ENCODE measurements at regions not wholly inside any gene's neighbourhood (a gene's known extent, or its start where the extent isn't known, plus 50 kb on each side); places are given as distances from the start of the nearest gene placed in this dataset.

- no peak for DNase-seq
These were observed 123.8 kb upstream of the TJP1 start for GRCh38 chr15:29945943-29946596.

GRCh38 chr15:29944925-29945324, 122.7 kb upstream of the TJP1 start:
- DNase-seq, result no peak

GRCh38 chr15:29942548-29942947, 120.3 kb upstream of the TJP1 start:
- no peak for DNase-seq

- DNase-seq, result no peak
These were observed 119.9 kb upstream of the TJP1 start for GRCh38 chr15:29942143-29942542.

GRCh38 chr15:29939404-29939803, 117.1 kb upstream of the TJP1 start:
- no peak for DNase-seq

- DNase-seq, result no peak
These were observed 116.4 kb upstream of the TJP1 start for GRCh38 chr15:29938361-29939335.

- DNase-seq, result no peak
These were observed 115.7 kb upstream of the TJP1 start for GRCh38 chr15:29937956-29938355.

- DNase-seq, result no peak
These were observed 114.2 kb upstream of the TJP1 start for GRCh38 chr15:29936353-29937049.

GRCh38 chr15:29935296-29936004, 113.2 kb upstream of the TJP1 start:
- DNase-seq, result no peak

GRCh38 chr15:29934251-29934650, 112.0 kb upstream of the TJP1 start:
- DNase-seq, result no peak

GRCh38 chr15:29933042-29933803, 111.0 kb upstream of the TJP1 start:
- no peak for DNase-seq

GRCh38 chr15:29926083-29926388, 103.8 kb upstream of the TJP1 start:
- DNase-seq, result no peak

- DNase-seq, result peak; percentile 0
These were observed 103.2 kb upstream of the TJP1 start for GRCh38 chr15:29925227-29926082.

- no peak for DNase-seq
These were observed 102.5 kb upstream of the TJP1 start for GRCh38 chr15:29924750-29925149.

- no peak for DNase-seq
These were observed 99.9 kb upstream of the TJP1 start for GRCh38 chr15:29922191-29922590.

- DNase-seq, result no peak
These were observed 98.9 kb upstream of the TJP1 start for GRCh38 chr15:29921130-29921601.

GRCh38 chr15:29920515-29920914, 98.2 kb upstream of the TJP1 start:
- DNase-seq, result no peak

GRCh38 chr15:29919380-29919881, 97.2 kb upstream of the TJP1 start:
- no peak for DNase-seq

- no peak for DNase-seq
These were observed 95.6 kb upstream of the TJP1 start for GRCh38 chr15:29917600-29918597.

- DNase-seq, result peak; percentile 64
These were observed 92.3 kb upstream of the TJP1 start for GRCh38 chr15:29914511-29914926.
